Lower leg skin (tissue), 3 donors: ENCODE measurements at regions not wholly inside any gene's neighbourhood (a gene's known extent, or its start where the extent isn't known, plus 50 kb on each side); places are given as distances from the start of the nearest gene placed in this dataset.

ENCODE experiments used
- CTCF ChIP-seq, 3 donors: fragments of 450-650 bp; IDR thresholded peaks; one replicate each; pipeline ENCODE4 v1.5.1; 2016; ENCODE audit warnings: antibody characterized with exemption in 3 of 3, mild to moderate bottlenecking in 3 of 3, moderate library complexity in 2 of 3
- POLR2A ChIP-seq, 2 donors: fragments of 450-650 bp; IDR thresholded peaks; one replicate each; pipeline ENCODE4 v1.6.1; 2016 to 2017; ENCODE audit warnings: antibody characterized with exemption in 2 of 2, mild to moderate bottlenecking in 1 of 2, moderate library complexity in 1 of 2

- TF ChIP-seq CTCF (IDR thresholded peaks at IDR 0.05): no peak
- no peak for TF ChIP-seq POLR2A (IDR thresholded peaks at IDR 0.05)
These were observed 2167.3 kb upstream of the CELF4 start for GRCh38 chr18:39732918-39733317.
